B cell (primary cell): ENCODE measurements at regions not wholly inside any gene's neighbourhood (a gene's known extent, or its start where the extent isn't known, plus 50 kb on each side); places are given as distances from the start of the nearest gene placed in this dataset.

Source experiments
- ATAC-seq: fragments of 200-7000 bp; cut with Tn5 transposase; one replicate; pipeline ENCODE4 v1.10.0; 2021; ENCODE audit warnings: low read depth, mild to moderate bottlenecking, moderate number of reproducible peaks, moderate library complexity
- CTCF ChIA-PET: fragments of 350-600 bp; sonication (Branson Sonifier 250); formaldehyde crosslinking; loops from one replicate; lab custom pipeline; 2021; ENCODE audit warnings: antibody characterized with exemption, inconsistent platforms; lab: Charles Lee
- POLR2A ChIA-PET: fragments of 350-600 bp; sonication (Branson Sonifier 250); formaldehyde crosslinking; loops from one replicate; lab custom pipeline; 2021; ENCODE audit warnings: antibody characterized with exemption; lab: Charles Lee
- DNase-seq: peaks from one replicate; pipeline ENCODE4 v3.0.0; 2013
- H2AFZ ChIP-seq: 2 replicates; pipeline ENCODE4 v1.6.1; 2012; ENCODE audit warnings: mild to moderate bottlenecking, low read depth, low read length; ENCODE audit not compliant: insufficient read depth, poor library complexity, severe bottlenecking
- H3K27ac ChIP-seq, 2 donors: 1 replicate in 1 of 2; 2 replicates in 1 of 2; pipeline ENCODE4 v1.5.1; 2012 to 2013; ENCODE audit warnings: low read length in 2 of 2, mild to moderate bottlenecking in 2 of 2, moderate library complexity in 1 of 2
- H3K27me3 ChIP-seq, 4 experiments: fragments of 200-600 bp in 1 of 4; sonication (generic) in 1 of 4; replicated peaks in 1 of 4; 1 replicate in 2 of 4; 2 replicates in 2 of 4; pipeline versions ENCODE4 v1.6.1 to v1.7.0; 2013 to 2016; ENCODE audit warnings: low read length in 3 of 4, mild to moderate bottlenecking in 2 of 4, mixed read lengths in 1 of 4, moderate library complexity in 1 of 4; ENCODE audit not compliant: insufficient read depth in 4 of 4, control insufficient read depth in 3 of 4; ENCODE audit errors: control extremely low read depth in 1 of 4
- H3K36me3 ChIP-seq, 2 experiments: replicated peaks in 1 of 2; 1 replicate in 1 of 2; 2 replicates in 1 of 2; pipeline versions ENCODE4 v1.6.1 to v1.7.1; 2013; ENCODE audit warnings: low read length in 1 of 2; ENCODE audit not compliant: insufficient read depth in 2 of 2, control insufficient read depth in 1 of 2; ENCODE audit errors: control extremely low read depth in 1 of 2, extremely low read depth in 1 of 2
- H3K4me1 ChIP-seq, 2 donors: fragments of 200-600 bp in 1 of 2; sonication (generic) in 1 of 2; 1 replicate in 1 of 2; 2 replicates in 1 of 2; pipeline versions ENCODE4 v1.5.1 to v1.6.1; 2013 to 2017; ENCODE audit warnings: low read length in 2 of 2; ENCODE audit not compliant: control insufficient read depth in 2 of 2, insufficient read depth in 2 of 2
- H3K4me2 ChIP-seq: replicated peaks from 2 replicates; pipeline ENCODE3; 2012; ENCODE audit warnings: mild to moderate bottlenecking, low read depth, low read length; ENCODE audit not compliant: poor library complexity, severe bottlenecking
- H3K4me3 ChIP-seq, 5 experiments: fragments of 200-600 bp in 1 of 5; sonication (generic) in 1 of 5; 1 replicate in 3 of 5; 2 replicates in 2 of 5; pipeline versions ENCODE4 v1.5.1 to v1.7.0; 2011 to 2016; ENCODE audit warnings: low read length in 4 of 5, mild to moderate bottlenecking in 4 of 5, low read depth in 2 of 5, control low read depth in 1 of 5, moderate library complexity in 1 of 5; ENCODE audit not compliant: insufficient read depth in 1 of 5; ENCODE audit errors: control extremely low read depth in 1 of 5, extremely low read depth in 1 of 5
- H3K79me2 ChIP-seq: fragments of 200-600 bp; sonication (generic); one replicate; pipeline ENCODE4 v1.6.0; 2016; ENCODE audit warnings: low read length; ENCODE audit not compliant: control insufficient read depth, insufficient read depth
- H3K9ac ChIP-seq: fragments of 200-600 bp; sonication (generic); 2 replicates; pipeline ENCODE4 v1.6.1; 2017; ENCODE audit warnings: mild to moderate bottlenecking, low read length, moderate library complexity
- H3K9me3 ChIP-seq, 3 donors: one replicate each; pipeline versions ENCODE4 v1.6.1 to v1.7.1; 2013; ENCODE audit warnings: low read length in 2 of 3; ENCODE audit not compliant: control insufficient read depth in 2 of 3, insufficient read depth in 1 of 3; ENCODE audit errors: control extremely low read depth in 1 of 3
- H4K20me1 ChIP-seq: 2 replicates; pipeline ENCODE4 v1.6.0; 2012; ENCODE audit warnings: mild to moderate bottlenecking, low read length; ENCODE audit not compliant: insufficient read depth, control insufficient read depth, poor library complexity, severe bottlenecking
- H3K27ac Mint-ChIP-seq: one replicate; pipeline ENCODE4 v1.8.0; 2021; ENCODE audit warnings: mixed read lengths
- H3K27me3 Mint-ChIP-seq: one replicate; pipeline ENCODE4 v1.8.0; 2021; ENCODE audit warnings: mixed read lengths
- H3K4me1 Mint-ChIP-seq: one replicate; pipeline ENCODE4 v1.8.0; 2021; ENCODE audit warnings: mixed read lengths
- H3K4me3 Mint-ChIP-seq: one replicate; pipeline ENCODE4 v1.8.0; 2021; ENCODE audit warnings: mixed read lengths
- H3K9me3 Mint-ChIP-seq: one replicate; pipeline ENCODE4 v1.8.0; 2022; ENCODE audit warnings: mixed read lengths; ENCODE audit not compliant: insufficient read depth
- EZH2 ChIP-seq: IDR thresholded peaks from 2 replicates; pipeline ENCODE4 v1.6.1; 2012; ENCODE audit warnings: borderline replicate concordance, low read depth, mild to moderate bottlenecking, moderate library complexity, low read length; ENCODE audit not compliant: insufficient read depth, poor library complexity, severe bottlenecking
- WGBS: methylation state at CpG from one replicate; pipeline ENCODE4 v1.1.5; 2013; ENCODE audit warnings: missing lambda C conversion rate; ENCODE audit not compliant: insufficient coverage; 5-methylcytosine and 5-hydroxymethylcytosine counted together
- intact Hi-C: fragments of 100-400 bp; cut with micrococcal nuclease; formaldehyde crosslinking; loops from one replicate; pipeline ENCODE4 v1.10.0; 2022
- TF ChIP-seq, protein P1 (sequence below): fragments of 200-600 bp; IDR thresholded peaks from one replicate; pipeline ENCODE4 v1.8.0; 2022; ENCODE audit warnings: antibody characterized with exemption, mild to moderate bottlenecking

DNA sequence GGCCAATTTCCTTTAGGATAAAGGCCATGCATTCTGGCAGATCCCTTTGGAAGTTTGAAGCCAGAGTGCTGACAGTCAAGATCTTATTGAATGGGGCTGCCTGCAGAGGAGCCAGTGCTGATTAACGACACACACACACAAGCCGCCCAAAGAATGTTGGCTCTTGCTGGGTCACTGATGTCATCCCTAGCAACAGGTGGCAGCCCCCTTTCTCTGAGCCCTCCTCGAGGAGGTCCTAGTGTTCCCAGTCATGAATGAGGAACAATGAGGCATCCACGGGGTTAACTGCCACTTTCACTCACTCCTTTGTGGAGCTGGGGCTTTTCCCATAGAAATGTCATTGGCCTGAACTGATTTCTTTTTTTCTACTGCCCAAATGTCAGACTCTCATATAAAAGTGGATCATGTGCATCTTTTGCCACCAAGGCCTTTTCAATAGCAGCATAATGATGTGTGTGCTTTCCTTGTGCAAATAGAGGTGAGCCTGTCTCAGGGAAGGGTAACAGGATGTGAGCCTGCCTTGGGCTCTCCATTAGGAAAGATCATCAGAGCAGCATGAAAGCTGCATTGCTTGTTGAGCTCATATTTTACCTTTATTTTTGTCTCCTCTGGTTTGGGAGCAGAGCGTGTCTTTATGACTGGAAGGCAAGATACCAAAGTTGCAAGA is 301.8 kb upstream of the MTNR1B start:
- no peaks in the 10 kb centered on the region for H3K36me3 ChIP-seq
- no peak overlapping the region for H3K4me2 ChIP-seq
- TF ChIP-seq EZH2: no peak
- TF ChIP-seq, protein P1, sequence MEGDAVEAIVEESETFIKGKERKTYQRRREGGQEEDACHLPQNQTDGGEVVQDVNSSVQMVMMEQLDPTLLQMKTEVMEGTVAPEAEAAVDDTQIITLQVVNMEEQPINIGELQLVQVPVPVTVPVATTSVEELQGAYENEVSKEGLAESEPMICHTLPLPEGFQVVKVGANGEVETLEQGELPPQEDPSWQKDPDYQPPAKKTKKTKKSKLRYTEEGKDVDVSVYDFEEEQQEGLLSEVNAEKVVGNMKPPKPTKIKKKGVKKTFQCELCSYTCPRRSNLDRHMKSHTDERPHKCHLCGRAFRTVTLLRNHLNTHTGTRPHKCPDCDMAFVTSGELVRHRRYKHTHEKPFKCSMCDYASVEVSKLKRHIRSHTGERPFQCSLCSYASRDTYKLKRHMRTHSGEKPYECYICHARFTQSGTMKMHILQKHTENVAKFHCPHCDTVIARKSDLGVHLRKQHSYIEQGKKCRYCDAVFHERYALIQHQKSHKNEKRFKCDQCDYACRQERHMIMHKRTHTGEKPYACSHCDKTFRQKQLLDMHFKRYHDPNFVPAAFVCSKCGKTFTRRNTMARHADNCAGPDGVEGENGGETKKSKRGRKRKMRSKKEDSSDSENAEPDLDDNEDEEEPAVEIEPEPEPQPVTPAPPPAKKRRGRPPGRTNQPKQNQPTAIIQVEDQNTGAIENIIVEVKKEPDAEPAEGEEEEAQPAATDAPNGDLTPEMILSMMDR: no peak
- Mint-ChIP-seq H3K27me3 (no peaks in the 10 kb centered on the region), H3K9me3 (no peaks in the 10 kb centered on the region), H3K27ac (no peak overlapping the region), H3K4me1 (no peaks in the 10 kb centered on the region), H3K4me3 (no peak overlapping the region)
- POLR2A ChIA-PET: no interaction called here
- no peaks in the 10 kb centered on the region for H3K27me3 ChIP-seq
- intact Hi-C loops: no loop called here
- no peak overlapping the region for H3K27ac ChIP-seq
- no peaks in the 10 kb centered on the region for H3K79me2 ChIP-seq
- no peaks in the 10 kb centered on the region for H3K9me3 ChIP-seq
- CTCF ChIA-PET: no interaction called here
- H4K20me1 ChIP-seq: no peaks in the 10 kb centered on the region
- no peak overlapping the region for H2AFZ ChIP-seq
- no peak overlapping the region for H3K9ac ChIP-seq
- WGBS: 72% methylated on average over 4 of the region's 5 CpGs
- H3K4me3 ChIP-seq: no peak overlapping the region
- no peak for DNase-seq
- no peaks in the 10 kb centered on the region for H3K4me1 ChIP-seq
- no peak for ATAC-seq

DNA sequence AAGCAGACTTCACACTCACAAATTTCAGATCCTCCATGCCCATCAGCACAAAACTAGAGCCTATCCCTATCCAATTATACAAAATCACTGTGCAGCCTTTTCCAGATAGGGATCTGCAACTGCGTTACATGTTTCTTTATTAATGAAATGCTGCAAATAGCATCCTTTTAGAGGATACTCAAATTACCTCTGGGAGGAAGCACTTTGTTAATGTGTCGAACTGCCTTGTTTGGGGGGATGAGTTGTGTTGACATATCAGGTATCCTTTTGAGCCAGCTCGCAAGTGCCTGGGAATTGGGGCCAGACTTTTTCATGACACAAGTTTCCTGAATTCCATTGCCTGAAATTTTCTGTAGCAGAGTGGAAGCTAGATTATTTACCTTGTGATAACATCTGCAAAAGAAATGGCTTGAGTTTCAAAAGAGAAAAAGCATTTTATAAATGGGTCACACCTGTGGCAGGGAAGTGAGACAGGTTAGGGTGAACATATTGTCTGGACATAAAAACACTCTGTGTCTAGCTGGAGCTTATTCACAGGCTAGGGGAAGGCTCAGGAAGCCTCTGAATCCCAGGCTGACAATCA is 299.1 kb upstream of the MTNR1B start:
- no peak overlapping the region for H3K4me3 ChIP-seq
- no peaks in the 10 kb centered on the region for H3K79me2 ChIP-seq
- no peaks in the 10 kb centered on the region for H3K4me1 ChIP-seq
- no peaks in the 10 kb centered on the region for H3K4me1 Mint-ChIP-seq
- H4K20me1 ChIP-seq: no peaks in the 10 kb centered on the region
- H2AFZ ChIP-seq: no peak overlapping the region
- H3K27ac ChIP-seq: no peak overlapping the region
- 100% methylated on average over 1 of the region's 3 CpGs for WGBS
- H3K36me3 ChIP-seq: no peaks in the 10 kb centered on the region
- no peak overlapping the region for H3K4me2 ChIP-seq
- no peaks in the 10 kb centered on the region for H3K9me3 ChIP-seq
- DNase-seq (no peak), ATAC-seq (no peak)
- H3K27ac Mint-ChIP-seq: no peak overlapping the region
- no peaks in the 10 kb centered on the region for H3K9me3 Mint-ChIP-seq
- no peaks in the 10 kb centered on the region for H3K27me3 Mint-ChIP-seq
- H3K9ac ChIP-seq: no peak overlapping the region
- no peaks in the 10 kb centered on the region for H3K27me3 ChIP-seq
- POLR2A ChIA-PET: no interaction called here
- H3K4me3 Mint-ChIP-seq: no peak overlapping the region
- TF ChIP-seq EZH2: no peak
- TF ChIP-seq, protein P1: no peak
- CTCF ChIA-PET: no interaction called here
- intact Hi-C loops: no loop called here
